SK-N-DZ (cell line): ENCODE measurements at regions not wholly inside any gene's neighbourhood (a gene's known extent, or its start where the extent isn't known, plus 50 kb on each side); places are given as distances from the start of the nearest gene placed in this dataset.

Source experiments
- DNase-seq: peaks from one replicate; pipeline ENCODE4 v3.0.0-alpha.2; 2015; ENCODE audit warnings: low spot score

- no peak for DNase-seq
These were observed 243.7 kb downstream of the SLC16A7 start for GRCh38 chr12:59839514-59839913.

DNA sequence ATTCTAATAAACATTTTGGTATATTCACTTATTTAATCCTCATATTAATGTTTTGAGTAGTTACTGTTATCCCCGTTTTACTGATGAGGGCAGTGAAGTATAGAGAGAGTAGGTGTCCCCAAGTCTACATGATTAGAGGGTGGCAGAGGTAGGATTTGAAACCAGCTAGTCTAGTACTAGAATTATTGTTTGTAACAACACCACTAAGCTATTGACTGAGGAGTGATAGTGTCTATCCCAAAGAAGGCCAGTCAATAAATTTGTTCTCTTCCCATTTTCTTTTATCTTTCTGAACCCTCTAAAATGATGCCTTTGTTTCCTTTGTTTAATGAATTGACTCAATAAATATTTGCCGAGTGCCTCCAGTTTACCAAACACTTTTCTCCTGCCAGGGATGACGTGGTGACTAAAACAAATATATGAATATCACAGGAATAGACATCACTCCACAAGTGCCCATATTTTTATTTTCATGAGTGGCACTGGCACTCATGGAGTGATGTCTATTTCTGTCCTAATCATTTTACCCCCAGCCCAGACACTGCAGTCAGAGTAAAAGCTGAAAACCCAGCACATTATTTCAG, 247.5 kb downstream of the SLC16A7 start:
- no peak for DNase-seq

GRCh38 chr12:59844750-59845149, 248.9 kb downstream of the SLC16A7 start:
- no peak for DNase-seq

GRCh38 chr12:59845293-59845692, 249.5 kb downstream of the SLC16A7 start:
- DNase-seq: no peak

- DNase-seq: no peak
These were observed 251.3 kb downstream of the SLC16A7 start for GRCh38 chr12:59847127-59847526.

DNA sequence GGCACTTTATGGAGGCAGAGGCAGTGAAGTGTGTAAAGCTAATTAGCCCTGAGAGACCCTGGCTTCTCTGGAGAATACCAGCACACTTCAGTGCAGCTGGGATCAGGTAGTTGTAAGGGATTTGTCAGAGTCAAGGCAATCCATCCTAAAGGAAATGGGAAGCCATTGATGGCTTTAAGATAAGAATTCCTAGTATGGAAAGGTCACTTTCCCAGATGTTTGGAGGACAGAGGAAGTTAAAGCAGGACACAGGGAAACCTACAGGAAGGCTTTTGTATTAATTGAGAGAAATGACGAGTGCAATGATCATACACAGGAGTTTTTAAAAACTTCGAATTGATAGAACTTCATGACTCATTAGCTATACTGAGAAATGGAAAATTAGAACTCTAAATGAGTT, 254.4 kb downstream of the SLC16A7 start:
- no peak for DNase-seq

DNA sequence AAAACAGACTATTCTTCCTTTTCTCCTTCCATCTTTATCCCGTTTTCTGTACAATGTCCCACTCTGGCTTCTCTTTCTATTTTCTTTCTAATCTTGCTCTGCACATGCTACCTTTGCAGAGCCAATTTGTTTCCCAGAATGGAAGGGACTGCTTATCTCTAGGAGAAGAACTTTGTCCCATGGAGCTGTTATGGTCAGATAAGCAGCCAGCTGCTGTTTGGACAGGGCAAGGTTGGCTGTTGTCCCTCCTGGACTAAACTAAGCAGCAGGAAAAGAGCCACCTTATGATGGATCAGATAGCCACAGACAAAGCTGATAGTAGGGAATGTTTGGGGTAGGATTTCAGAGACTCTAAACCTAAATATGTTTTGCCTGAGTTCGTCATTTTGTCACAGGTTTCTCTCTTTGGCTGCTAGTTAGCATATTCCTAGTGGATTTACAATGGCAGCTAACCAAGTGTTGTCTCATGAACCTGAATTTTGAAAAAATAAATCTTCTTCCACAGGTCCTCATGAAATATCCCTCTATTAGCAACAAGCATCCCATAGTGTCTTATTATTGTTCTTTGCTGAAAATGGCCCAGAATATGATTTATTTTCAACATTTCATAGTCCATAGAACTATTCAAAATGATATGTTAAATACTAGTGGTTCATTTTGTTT, 262.8 kb downstream of the SLC16A7 start:
- DNase-seq: no peak

GRCh38 chr12:59859171-59859510, 263.3 kb downstream of the SLC16A7 start:
- DNase-seq: no peak

- no peak for DNase-seq
These were observed 265.8 kb downstream of the SLC16A7 start for GRCh38 chr12:59861635-59862034.

- no peak for DNase-seq
These were observed 271.2 kb downstream of the SLC16A7 start for GRCh38 chr12:59867055-59867454.

- DNase-seq: no peak
These were observed 271.9 kb downstream of the SLC16A7 start for GRCh38 chr12:59867689-59868088.

DNA sequence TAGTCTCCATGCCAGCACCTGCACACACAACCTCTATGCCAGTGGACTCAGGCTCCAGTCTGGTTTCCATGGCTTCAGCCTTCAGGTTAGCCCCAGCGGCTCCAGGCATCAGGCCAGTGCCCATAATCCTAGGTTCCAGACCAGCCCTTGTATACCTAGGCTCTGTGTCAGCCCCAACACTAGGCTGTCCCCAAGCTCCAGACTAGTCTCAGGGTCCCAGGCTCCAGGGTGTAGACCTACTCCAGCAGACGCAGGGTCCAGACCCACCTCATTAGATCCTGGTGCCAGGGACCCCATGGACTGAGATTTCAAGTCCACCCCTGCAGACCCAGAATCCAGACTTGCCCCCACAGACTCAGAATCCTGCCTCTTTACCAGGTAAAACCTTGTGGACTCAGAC, 275.9 kb downstream of the SLC16A7 start:
- DNase-seq: no peak

DNA sequence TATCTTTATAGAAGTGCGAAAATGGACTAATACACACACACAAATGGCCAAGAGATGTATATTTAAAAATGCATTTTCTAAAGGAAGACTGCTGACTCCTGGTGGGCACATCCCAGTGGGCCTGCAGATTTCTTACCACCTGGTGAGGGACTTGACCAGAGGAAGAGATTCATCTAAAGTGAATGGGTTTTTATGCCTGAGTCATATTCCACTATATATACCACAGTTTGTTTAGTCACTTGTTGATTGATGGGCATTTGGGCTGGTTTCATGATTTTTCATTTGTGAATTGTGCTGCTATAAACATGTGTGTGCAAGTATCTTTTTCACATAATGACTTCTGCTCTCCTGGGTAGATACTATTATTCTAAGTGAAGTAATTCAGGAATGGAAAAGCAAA, 277.3 kb downstream of the SLC16A7 start:
- DNase-seq: no peak

GRCh38 chr12:59874781-59875180, 279.0 kb downstream of the SLC16A7 start:
- DNase-seq: no peak

- no peak for DNase-seq
These were observed 290.4 kb downstream of the SLC16A7 start for GRCh38 chr12:59886131-59886733.

- no peak for DNase-seq
These were observed 291.3 kb downstream of the SLC16A7 start for GRCh38 chr12:59887178-59887577.

DNA sequence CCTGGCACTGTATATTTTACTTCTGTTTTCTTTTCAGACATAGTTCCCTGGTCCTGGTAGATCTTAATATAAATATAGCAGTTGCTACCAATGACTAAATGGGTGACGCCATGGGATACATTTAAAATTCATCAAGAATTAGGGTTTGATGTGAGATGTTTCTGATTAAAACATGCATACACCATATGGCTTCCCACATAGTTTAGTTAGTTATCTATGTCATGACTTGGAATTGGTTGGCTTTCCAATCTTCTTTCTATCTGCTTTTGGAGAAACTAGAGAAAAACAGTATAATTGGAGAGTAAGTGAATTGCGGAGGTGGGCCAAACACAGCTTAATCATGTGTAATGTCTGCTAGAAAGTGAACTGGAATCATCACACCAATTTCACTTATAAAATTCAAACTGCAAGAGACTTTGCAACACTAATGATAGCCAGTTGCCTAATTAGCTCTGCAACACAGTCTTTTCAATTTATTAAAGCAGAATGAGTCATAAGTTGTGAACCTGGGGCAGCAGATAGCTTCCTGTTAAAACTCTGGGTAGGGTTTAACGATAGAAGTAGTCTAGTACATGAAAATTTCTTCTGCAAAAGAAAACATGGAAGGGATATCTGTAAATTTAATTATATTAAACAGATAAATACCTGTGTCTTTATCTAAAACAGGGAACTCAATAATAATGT, 295.2 kb downstream of the SLC16A7 start:
- no peak for DNase-seq

- DNase-seq: no peak
These were observed 299.4 kb downstream of the SLC16A7 start for GRCh38 chr12:59895166-59895775.

DNA sequence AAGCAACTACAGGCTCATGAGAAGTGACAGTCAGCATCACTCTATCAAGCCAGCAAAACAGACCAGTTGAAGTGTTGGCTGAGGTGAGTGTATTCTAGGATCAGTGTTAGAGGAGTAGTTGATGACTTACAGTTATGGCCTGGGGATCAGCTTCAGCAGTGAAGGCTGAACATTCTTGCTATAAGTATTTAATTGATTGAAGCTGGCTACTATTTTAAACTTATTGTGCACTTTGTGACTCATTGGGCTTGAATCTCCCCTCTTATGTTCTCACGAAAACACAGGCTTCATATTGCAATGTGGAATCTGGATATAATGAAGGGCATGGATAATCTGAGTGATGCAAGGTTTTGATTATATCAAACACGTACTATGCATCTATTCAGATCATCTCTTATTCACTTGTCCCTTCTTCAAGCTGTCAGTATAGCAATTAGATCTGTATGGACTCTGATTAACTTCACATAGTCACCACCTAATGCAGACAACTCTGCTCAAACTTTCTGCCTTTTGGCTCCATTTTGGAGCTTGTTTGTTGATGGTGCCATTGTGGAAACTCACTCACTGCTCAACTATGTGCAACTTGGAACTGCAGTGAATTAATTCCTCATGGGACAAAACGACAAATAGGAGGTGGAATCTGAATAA, 309.2 kb downstream of the SLC16A7 start:
- DNase-seq: no peak

DNA sequence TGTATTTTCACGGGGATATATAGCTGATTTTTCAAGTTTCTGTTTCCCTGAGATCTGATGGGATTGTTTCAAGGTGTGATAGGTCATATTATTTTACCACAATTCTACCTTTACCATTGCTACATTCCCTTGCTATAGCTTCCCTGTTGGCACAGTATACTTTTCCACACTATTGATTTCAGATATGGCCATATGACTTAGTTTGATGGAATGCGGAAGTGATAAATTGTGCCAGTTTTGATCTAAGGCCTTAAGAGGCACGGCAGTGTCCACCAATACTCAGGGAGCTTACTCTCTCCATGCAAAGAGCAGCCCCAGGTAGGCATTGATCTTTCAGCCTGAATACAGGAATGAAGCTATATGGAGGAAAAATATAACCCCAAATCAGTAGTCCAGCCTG, 315.7 kb downstream of the SLC16A7 start:
- no peak for DNase-seq

GRCh38 chr12:59916988-59917387, 321.2 kb downstream of the SLC16A7 start:
- no peak for DNase-seq

DNA sequence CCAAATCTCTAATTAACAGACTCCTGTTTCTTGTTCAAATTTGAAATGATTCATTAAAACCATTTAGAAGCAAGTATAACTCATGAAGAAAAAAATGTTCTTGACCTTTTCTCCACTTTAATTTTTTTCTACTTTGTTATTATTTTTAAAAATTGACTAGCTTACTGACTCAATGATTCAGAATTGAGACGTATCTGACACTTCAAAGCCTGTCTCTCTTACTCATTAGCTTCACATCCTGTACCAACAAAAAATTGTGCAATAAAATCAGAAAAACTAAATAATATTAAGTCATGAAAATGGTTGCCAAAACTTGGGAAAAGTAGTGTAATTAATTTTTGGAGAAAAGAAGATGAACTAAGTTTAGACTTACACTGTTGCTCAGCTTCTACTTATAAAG, 331.2 kb downstream of the SLC16A7 start:
- DNase-seq: no peak
